Uterus (tissue), 2 donors: ENCODE measurements at regions not wholly inside any gene's neighbourhood (a gene's known extent, or its start where the extent isn't known, plus 50 kb on each side); places are given as distances from the start of the nearest gene placed in this dataset.

Experiments used
- CTCF ChIP-seq, 4 experiments: fragments of 200-600 bp in 2 of 4; fragments of 450-650 bp in 2 of 4; sonication (generic) in 2 of 4; IDR thresholded peaks; one replicate each; pipeline ENCODE4 v1.5.1; 2016 to 2019; ENCODE audit warnings: antibody characterized with exemption in 4 of 4, mild to moderate bottlenecking in 2 of 4, moderate library complexity in 1 of 4
- POLR2A ChIP-seq, 2 donors: fragments of 450-650 bp; IDR thresholded peaks; one replicate each; pipeline ENCODE4 v1.6.1; 2016; ENCODE audit warnings: antibody characterized with exemption in 2 of 2, mild to moderate bottlenecking in 1 of 2, moderate library complexity in 1 of 2

GRCh38 chr13:72174549-72174948 lies 307.5 kb upstream of the DACH1 start:
- TF ChIP-seq POLR2A (IDR thresholded peaks at IDR 0.05) = no peak
- no peak for TF ChIP-seq CTCF (IDR thresholded peaks at IDR 0.05)
